Esophagus squamous epithelium (tissue), 5 donors: ENCODE measurements at regions not wholly inside any gene's neighbourhood (a gene's known extent, or its start where the extent isn't known, plus 50 kb on each side); places are given as distances from the start of the nearest gene placed in this dataset.

Experiments
- DNase-seq: peaks from one replicate; lab custom pipeline; 2025; lab: John Stamatoyannopoulos, UW
- H3K27ac ChIP-seq, 4 donors: fragments of 200-600 bp; sonication (generic); one replicate each; pipeline ENCODE4 v1.5.1; 2016 to 2019; ENCODE audit warnings: mild to moderate bottlenecking in 1 of 4
- H3K27me3 ChIP-seq, 4 donors: fragments of 200-600 bp; sonication (generic); 1 replicate in 3 of 4; 2 replicates in 1 of 4; pipeline versions ENCODE4 v1.5.1 to v1.6.0; 2017 to 2021; ENCODE audit warnings: antibody characterized with exemption in 1 of 4
- H3K36me3 ChIP-seq, 3 donors: fragments of 200-600 bp; sonication (generic); one replicate each; pipeline ENCODE4 v1.5.1; 2016 to 2019
- H3K4me1 ChIP-seq, 3 donors: fragments of 200-600 bp; sonication (generic); one replicate each; pipeline ENCODE4 v1.5.1; 2017 to 2019
- H3K4me3 ChIP-seq, 4 donors: fragments of 200-600 bp; sonication (generic); 1 replicate in 3 of 4; 2 replicates in 1 of 4; pipeline ENCODE4 v1.5.1; 2016 to 2019; ENCODE audit warnings: mild to moderate bottlenecking in 2 of 4, moderate library complexity in 1 of 4
- H3K9me3 ChIP-seq, 3 donors: fragments of 200-600 bp; sonication (generic); one replicate each; pipeline ENCODE4 v1.5.1; 2016 to 2019
- POLR2A ChIP-seq, 4 donors: fragments of 450-650 bp; IDR thresholded peaks; one replicate each; pipeline ENCODE4 v1.6.1; 2017; ENCODE audit warnings: antibody characterized with exemption in 4 of 4, mild to moderate bottlenecking in 4 of 4, moderate library complexity in 3 of 4
- WGBS, 2 donors: methylation state at CpG; one replicate each; pipeline ENCODE4 v1.1.5; 2018; 5-methylcytosine and 5-hydroxymethylcytosine counted together
- intact Hi-C: fragments of 100-400 bp; cut with DNase I; formaldehyde crosslinking; loops from one replicate; pipeline ENCODE4 v1.15.0; 2022
- TF ChIP-seq, protein P1 (sequence below), 6 experiments: fragments of 450-650 bp in 4 of 6; fragments of 200-600 bp in 2 of 6; sonication (generic) in 2 of 6; IDR thresholded peaks; one replicate each; pipeline ENCODE4 v1.5.1; 2016 to 2019; ENCODE audit warnings: antibody characterized with exemption in 6 of 6, mild to moderate bottlenecking in 4 of 6, moderate library complexity in 4 of 6
- donor health status: DM: yes; HTN: yes; CAD: no.

GRCh38 chr4:175539498-175539897 is 272.6 kb downstream of the GPM6A start:
- H3K9me3 ChIP-seq: no peaks in the 10 kb centered on the region
- intact Hi-C loops: no loop called here
- no peaks in the 10 kb centered on the region for H3K4me1 ChIP-seq
- no peaks in the 10 kb centered on the region for H3K27me3 ChIP-seq
- no peak for DNase-seq
- H3K27ac ChIP-seq: no peak overlapping the region
- WGBS, 2 donors: 38 to 51% methylated on average over 2 of the region's 2 CpGs
- H3K4me3 ChIP-seq: no peak overlapping the region
- TF ChIP-seq, protein P1, sequence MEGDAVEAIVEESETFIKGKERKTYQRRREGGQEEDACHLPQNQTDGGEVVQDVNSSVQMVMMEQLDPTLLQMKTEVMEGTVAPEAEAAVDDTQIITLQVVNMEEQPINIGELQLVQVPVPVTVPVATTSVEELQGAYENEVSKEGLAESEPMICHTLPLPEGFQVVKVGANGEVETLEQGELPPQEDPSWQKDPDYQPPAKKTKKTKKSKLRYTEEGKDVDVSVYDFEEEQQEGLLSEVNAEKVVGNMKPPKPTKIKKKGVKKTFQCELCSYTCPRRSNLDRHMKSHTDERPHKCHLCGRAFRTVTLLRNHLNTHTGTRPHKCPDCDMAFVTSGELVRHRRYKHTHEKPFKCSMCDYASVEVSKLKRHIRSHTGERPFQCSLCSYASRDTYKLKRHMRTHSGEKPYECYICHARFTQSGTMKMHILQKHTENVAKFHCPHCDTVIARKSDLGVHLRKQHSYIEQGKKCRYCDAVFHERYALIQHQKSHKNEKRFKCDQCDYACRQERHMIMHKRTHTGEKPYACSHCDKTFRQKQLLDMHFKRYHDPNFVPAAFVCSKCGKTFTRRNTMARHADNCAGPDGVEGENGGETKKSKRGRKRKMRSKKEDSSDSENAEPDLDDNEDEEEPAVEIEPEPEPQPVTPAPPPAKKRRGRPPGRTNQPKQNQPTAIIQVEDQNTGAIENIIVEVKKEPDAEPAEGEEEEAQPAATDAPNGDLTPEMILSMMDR (IDR thresholded peaks at IDR 0.05): no peak
- no peak for TF ChIP-seq POLR2A (IDR thresholded peaks at IDR 0.05)
- H3K36me3 ChIP-seq: no peaks in the 10 kb centered on the region

DNA sequence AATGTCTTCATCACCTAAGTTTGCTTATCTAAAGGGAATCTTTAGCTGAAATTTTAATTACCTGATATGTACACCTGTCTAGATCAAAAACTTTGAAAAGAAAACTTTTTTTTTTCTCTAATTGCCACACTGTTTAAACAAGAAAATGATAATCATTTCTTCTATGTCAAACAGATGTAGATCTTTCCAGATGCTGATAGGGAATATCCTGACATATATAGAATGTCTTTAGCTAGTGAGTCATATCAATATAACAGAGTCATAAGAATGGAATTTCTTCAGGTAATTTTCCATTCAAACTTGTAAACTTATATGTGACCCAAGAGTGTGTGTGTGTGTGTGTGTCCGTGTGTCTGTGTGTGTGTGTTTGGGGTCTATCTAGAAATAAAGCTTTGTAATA is 271.9 kb downstream of the GPM6A start:
- TF ChIP-seq POLR2A (IDR thresholded peaks at IDR 0.05): no peak
- TF ChIP-seq, protein P1 (IDR thresholded peaks at IDR 0.05): no peak
- intact Hi-C loops: no loop called here
- Histone ChIP-seq H3K36me3 (no peaks in the 10 kb centered on the region), H3K9me3 (no peaks in the 10 kb centered on the region), H3K27ac (no peak overlapping the region), H3K27me3 (no peaks in the 10 kb centered on the region), H3K4me3 (no peak overlapping the region), H3K4me1 (no peaks in the 10 kb centered on the region)
- 73 to 82% methylated on average over 1 of the region's 1 CpG for WGBS, 2 donors
- no peak for DNase-seq

GRCh38 chr4:175540732-175541131 is 271.3 kb downstream of the GPM6A start:
- Histone ChIP-seq H3K27ac (no peak overlapping the region), H3K9me3 (no peaks in the 10 kb centered on the region), H3K4me1 (no peaks in the 10 kb centered on the region), H3K4me3 (no peak overlapping the region), H3K27me3 (no peaks in the 10 kb centered on the region), H3K36me3 (no peaks in the 10 kb centered on the region)
- no peak for DNase-seq
- no peak for TF ChIP-seq POLR2A (IDR thresholded peaks at IDR 0.05)
- WGBS, 2 donors: 74 to 80% methylated on average over 3 to 4 of the region's 7 CpGs
- intact Hi-C loops: no loop called here

- Histone ChIP-seq H3K27me3 (no peaks in the 10 kb centered on the region), H3K27ac (no peak overlapping the region), H3K4me1 (no peaks in the 10 kb centered on the region), H3K36me3 (no peaks in the 10 kb centered on the region), H3K4me3 (no peak overlapping the region), H3K9me3 (no peaks in the 10 kb centered on the region)
- DNase-seq: no peak
- TF ChIP-seq, protein P1 (IDR thresholded peaks at IDR 0.05): no peak
- TF ChIP-seq POLR2A (IDR thresholded peaks at IDR 0.05): no peak
- intact Hi-C loops: no loop called here
- WGBS, 2 donors: 26 to 65% methylated on average over 1 of the region's 1 CpG
Observed at GRCh38 chr4:175542786-175543185, 269.3 kb downstream of the GPM6A start.

DNA sequence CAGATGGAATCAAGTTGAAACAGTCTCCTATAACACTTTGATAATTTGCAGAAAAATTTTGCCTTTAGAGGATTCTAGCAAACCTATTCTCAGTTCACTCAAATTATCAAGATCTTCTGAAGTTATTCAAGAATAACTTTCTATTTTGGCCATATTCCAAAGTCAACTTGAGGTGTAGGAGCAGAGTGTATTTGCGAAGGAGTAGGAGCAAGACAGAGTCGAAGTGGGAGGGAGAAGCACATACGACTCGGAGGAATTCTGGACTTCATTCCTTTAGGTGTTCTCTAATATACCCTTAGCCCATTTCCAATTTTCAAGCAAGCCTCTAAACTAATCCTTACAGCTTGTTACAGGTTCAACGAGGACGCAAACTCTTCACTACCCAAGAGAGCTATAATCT is 252.9 kb downstream of the GPM6A start:
- no peaks in the 10 kb centered on the region for H3K9me3 ChIP-seq
- H3K27me3 ChIP-seq: no peaks in the 10 kb centered on the region
- 71 to 73% methylated on average over 6 of the region's 6 CpGs for WGBS, 2 donors
- no peak overlapping the region for H3K27ac ChIP-seq
- H3K4me1 ChIP-seq: no peaks in the 10 kb centered on the region
- TF ChIP-seq, protein P1 (IDR thresholded peaks at IDR 0.05): no peak
- no peak for TF ChIP-seq POLR2A (IDR thresholded peaks at IDR 0.05)
- intact Hi-C loops: no loop called here
- DNase-seq: no peak
- H3K4me3 ChIP-seq: no peak overlapping the region
- H3K36me3 ChIP-seq: no peaks in the 10 kb centered on the region

DNA sequence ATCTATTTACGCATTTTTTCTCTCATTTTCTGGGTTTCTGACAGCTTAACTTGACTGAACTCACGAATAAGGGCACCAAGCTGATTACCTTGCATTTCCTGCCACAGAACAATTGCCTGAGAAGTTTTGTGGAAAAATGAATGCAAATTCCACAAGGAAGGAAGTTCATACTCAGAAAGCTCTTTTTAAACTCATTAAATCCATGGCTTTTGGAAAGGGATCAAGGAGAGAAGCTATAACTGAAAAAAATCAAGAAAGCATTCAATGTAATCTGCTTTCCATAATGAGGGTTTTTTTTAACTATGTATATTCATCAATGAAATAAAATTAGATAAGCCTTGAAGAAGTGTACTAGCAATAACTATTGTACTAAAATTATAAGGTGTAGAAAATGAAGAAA is 252.5 kb downstream of the GPM6A start:
- no peaks in the 10 kb centered on the region for H3K27me3 ChIP-seq
- H3K27ac ChIP-seq: no peak overlapping the region
- no peak for TF ChIP-seq POLR2A (IDR thresholded peaks at IDR 0.05)
- TF ChIP-seq, protein P1 (IDR thresholded peaks at IDR 0.05): no peak
- no peak for DNase-seq
- H3K36me3 ChIP-seq: no peaks in the 10 kb centered on the region
- no peaks in the 10 kb centered on the region for H3K9me3 ChIP-seq
- H3K4me3 ChIP-seq: no peak overlapping the region
- intact Hi-C loops: no loop called here
- no peaks in the 10 kb centered on the region for H3K4me1 ChIP-seq
- 52 to 58% methylated on average over 2 of the region's 2 CpGs for WGBS, 2 donors
